ENCODE measurements at regions not wholly inside any gene's neighbourhood (a gene's known extent, or its start where the extent isn't known, plus 50 kb on each side); places are given as distances from the start of the nearest gene placed in this dataset.
A peak's percentile ranks its signal among the peaks of the same experiment; 100 is the strongest.

DNA sequence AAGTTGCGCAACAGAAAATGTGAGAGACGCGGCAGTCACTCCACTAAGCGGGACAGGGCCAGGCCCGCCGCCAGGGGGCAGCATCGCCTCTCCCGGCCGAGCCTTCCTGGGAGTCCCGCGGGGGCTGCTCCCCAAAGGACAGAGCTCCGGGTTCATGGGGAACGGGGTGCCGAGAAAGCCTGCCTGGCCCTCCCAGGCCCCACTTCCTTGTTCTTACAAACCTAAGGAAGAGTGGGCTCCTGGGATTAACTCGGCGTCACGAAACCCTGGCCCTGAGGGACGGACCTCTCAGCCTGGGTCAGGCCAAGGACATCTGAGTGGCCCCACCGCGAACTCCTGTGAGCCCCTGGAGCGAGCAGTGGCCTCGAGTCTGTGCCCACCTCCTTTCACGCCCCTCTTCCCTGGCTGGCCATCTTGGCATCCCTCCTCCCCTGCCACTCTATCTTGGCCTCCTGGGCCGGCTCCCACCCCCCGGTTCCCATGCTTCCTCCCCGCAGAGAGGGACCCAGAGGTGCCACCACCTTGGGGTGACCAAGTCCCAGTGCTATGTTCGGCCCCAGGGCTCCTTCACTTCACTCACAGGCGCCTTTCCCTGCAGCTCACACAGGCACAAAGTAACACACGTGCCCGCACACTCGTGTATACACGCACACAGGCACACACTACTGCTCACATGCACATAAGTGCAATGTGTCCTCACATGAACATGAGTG is 99.9 kb upstream of the FGF3 start:
- DNase-seq: peak; percentile 60

DNA sequence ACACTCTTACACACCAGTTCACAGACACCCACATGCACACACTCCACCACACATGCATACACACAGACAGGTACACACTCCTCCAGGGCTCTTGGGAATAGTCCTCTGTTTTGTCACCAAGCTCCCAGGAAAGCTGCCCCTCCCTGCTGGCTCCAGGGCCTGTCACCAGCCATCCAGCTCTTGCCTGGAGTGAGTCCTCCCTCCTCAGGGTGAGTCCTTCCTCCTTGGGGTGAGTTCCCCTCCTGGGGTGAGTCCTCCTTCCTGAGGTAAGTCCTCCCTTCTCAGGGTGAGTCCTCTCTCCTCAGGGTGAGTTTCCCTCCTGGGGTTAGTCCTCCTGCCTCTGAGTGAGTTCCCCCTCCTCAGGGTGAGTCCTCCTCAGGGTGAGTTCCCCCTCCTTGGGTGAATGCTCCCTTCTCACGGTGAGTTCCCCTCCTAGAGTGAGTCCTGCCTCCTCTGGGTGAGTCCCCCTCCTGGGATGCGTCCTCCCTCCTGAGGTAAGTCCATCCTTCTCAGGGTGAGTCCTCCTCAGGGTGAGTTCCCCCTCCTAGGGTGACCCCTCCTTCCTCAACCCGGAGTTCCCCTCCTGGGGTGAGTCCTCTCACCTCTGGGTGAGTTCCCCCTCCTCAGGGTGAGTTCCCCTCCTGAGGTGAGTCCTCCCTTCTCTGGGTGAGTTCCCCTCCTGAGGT is 100.6 kb upstream of the FGF3 start:
- no peak for DNase-seq

DNA sequence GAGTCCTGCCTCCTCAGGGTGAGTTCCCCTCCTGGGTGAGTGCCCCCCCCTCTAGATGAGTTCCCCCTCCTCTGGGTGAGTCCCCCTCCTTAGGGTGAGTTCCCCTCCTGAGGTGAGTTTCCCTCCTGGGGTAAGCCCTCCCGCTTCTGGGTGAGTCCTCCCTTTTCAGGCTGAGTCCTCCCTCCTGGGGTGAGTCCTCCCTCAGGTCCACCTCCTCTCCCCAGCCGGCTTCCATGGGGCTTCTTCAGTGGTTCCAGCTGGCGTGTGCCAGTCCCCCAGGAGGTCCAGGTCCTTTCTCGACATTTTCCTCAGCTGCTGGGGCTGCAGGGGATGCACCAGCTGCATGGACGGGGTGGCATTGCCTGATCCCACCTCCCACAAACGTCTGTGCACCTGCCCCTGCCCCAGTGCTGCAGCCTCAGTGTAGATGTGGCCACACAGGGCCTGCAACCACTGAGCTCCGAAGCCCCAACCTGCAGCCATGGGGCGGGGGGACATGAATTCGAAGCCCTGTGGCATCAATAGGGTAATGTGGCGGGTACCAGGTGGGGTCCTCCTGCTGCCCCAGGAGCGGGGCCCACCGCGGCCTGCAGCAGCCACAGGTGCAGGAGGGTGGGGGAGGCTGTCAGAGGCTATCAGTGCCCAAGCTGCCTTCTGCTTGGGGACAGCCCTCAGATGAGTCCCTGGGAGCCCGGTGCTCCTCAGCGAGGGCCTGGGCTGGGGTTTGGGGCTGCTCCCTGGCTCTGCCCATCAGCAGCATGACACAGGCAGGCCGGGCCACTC is 101.3 kb upstream of the FGF3 start:
- no peak for DNase-seq

DNA sequence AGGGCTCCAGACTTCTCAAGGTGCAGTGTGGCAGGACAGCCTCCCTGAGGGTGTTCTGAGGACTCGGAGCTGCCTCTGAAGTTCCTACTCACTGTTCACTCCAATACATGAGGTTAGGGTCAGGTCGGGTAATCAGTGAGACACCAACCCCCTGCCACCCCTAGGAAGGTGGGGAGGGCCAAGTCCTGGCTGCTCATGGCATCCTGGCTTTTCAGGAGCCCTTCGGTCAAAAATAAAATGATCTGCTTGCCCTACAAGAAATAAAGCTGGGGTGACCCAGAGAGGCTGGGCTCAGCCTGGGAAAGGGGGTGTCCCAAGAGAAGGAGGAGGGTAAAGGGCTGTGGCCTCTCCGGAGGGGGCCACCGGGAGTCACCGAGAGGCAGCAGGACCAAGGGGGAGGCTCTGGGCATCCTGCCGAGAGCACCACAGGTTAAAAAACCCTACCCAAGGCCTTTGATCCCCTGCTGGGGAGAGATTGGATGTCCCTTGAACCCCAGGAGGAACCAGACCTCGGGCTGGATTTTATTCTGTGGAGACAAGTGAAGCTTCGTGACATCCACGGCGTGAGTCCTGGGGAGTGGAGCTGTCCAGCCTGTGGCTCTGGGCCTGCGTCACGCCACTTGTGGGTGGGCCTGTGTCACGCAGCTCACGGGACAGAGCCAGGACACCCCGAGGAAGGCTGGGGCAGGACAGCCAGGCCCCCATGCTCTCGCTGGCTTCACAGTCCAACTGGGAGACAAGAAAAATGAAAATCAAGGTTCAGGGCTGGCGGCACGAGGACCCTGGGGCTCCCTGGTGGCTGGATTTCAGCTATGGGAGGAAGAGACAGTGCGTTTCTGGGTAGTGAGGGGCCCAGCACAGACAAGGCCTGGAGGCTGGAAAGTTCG is 102.2 kb upstream of the FGF3 start:
- no peak for DNase-seq

DNA sequence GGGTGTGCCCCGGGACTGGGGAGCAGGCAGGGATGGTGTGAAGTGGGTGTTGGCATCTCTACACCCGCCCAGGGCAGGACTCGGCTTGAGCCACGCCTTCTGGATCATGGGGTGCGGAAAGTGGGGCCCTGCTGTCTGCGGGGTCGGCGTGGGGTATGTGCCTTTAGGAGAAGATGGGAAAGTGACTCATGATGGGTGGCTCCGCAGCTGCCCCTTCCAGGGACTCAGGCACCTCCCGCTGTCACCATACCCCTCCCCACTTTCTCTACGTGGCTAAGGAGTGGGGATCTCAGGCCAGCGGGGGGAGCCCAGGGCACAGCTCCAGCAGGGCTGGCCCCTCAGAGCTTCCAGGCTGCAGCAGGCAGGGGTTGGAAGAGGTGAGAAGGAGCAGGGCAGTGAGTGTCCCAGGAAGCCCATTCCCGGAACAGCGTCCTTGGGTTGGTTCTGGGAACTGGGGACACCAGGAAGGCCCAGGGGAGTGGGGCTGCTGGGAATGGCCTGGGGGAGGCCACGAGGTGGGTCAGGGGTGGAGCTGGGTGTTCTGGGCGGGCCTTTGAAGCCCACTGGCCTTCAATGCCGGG is 102.9 kb upstream of the FGF3 start:
- DNase-seq: no peak

DNA sequence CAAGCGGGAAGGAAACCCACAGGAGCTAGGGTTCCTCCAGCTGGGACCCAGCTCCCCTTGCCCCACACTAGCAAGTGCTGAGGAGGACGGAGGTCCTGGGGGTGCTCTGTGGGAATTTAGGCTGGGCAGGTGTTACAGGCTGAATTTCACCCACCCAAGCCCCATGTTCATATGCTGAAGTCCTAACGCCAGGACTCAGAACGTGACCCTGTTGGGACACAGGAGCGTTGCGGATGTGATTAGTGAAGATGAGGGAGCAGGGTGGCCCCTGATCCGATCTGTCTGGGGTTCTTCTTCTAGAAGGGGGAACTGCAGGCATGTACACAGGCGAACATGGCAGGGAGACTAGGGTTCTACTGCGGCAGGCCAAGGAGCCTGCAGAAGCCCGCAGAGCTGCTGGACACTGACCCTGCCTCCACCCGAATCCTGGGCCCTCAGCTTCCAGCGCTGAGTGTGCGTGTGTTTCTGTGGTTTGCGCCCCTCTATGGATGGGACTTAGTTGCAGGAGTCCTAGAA is 103.4 kb upstream of the FGF3 start:
- no peak for DNase-seq

DNA sequence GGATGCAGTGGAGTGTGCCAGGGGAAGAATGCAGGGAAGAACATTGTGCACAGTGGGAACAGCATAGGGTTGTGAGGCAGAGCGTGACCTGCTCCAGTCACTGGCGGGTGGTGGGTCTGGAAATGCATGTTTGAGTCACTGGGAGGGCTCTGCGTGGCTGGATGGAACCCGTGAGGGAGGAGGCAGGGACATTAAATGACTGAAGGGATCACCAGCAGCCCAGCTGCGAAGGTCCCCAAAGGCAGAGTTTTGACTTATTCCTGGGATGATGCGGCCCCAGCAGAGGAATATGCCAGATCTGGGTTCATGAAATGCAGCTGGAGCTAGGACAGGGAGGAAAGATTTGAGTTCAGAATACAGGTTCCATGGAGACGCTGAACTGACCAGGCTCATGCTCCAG is 104.0 kb upstream of the FGF3 start:
- no peak for DNase-seq

DNA sequence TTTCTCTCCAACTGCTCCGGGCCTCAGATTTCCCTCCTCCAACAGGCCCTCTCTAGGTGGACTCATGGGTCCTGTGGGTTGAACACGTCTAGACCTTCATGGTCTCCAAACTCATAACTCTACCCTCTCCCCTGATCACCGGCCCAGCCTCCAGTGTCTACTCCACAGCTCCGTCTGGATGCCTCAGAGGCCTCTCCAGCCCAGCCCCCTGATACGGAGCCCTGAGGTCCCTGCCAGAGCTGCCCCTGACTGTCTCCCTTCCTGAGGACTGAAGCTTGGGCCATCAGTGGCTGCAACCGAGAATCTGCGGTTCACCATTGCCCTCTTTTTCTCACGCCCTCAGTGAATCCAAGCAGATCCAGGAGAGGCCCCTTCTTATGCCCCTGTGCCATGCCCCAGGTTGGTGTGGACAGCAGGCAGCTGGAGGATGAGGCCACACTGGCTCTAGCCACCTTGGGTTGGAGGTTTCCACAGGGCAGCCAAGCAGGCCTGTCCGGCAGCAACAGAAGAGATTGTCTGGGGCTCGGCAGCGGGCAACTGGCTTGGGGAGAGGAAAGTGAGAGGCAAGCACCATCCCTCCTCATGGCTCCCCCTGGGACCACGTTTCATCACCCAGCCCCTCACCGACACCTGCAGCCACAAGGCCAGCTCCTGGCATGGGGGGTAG is 104.6 kb upstream of the FGF3 start:
- no peak for DNase-seq

DNA sequence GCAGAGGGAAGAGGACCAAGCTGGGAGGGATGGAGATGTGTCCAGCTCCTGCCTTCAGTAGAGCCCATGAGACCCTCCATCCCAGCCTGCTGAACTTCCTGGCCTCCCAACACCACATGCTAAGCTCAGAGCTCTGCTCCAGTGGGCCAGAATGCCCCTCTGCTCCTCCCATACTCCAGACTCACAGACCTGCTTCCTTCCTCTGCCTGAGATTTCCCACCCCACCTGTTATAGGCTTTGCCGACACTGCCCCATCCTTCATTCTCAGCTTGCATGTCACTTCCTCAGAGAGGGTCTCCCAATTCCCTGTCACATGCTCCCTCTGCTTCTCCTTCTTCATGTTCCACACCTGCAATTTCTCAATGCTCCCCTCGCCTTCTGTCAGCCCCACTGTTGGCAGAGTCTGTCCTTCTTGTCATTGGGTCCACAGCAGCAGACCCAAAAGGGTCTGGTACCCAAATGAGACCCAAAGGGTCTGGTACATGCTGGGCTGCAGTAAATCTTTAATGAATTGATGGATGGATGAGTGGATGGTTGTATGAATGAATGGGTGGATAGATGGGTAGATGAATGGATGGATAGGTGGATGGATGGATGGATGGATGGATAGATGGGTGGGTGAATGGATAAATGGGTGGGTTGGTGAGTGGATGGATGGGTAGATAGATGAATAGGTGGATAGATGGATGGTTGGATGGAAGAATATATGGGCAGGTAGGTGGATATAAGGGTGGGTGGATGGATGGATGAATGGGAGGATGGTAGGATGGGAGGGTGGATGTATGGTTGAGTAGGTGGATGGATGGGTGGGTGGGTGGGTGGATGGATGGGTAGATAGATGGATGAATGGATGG is 105.3 kb upstream of the FGF3 start:
- no peak for DNase-seq

DNA sequence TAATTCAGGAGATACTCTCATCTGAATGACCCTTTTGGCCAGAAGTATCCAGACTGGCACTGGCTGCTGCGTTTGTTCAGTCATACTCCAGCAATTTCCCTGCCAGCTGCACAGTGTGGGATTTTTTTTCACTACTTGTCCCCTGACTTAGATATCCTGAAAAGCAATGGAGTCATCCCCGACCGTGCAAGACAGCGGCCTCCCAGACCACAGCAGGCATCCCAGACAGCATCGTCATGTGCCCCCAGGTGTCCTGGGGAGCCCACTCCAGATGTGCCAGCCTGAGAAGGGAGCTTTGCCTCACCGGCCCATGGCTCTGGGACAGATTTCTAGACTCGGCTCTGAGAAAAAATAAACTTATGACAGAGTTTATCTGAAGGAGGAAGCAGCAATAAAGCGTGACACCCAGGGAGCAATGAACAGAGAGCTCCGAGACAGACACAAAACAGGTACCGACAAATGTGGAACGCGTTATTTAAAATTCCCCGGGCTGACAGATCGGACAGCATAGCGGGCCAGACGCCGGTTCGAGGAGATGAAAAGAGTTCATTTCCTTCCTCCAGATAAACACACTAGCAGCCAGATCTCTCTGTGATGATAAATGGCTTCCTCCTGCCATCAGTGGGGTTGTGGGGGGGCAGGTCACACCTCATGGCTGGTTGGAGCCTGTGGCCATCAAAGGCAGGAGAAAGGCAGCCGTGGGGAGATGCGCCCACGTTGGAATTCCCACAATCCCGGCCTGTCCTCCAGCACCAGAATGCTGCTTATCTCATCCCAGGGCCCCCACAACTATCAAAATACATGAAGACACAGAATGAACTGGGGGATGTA is 106.4 kb upstream of the FGF3 start:
- DNase-seq: no peak

DNA sequence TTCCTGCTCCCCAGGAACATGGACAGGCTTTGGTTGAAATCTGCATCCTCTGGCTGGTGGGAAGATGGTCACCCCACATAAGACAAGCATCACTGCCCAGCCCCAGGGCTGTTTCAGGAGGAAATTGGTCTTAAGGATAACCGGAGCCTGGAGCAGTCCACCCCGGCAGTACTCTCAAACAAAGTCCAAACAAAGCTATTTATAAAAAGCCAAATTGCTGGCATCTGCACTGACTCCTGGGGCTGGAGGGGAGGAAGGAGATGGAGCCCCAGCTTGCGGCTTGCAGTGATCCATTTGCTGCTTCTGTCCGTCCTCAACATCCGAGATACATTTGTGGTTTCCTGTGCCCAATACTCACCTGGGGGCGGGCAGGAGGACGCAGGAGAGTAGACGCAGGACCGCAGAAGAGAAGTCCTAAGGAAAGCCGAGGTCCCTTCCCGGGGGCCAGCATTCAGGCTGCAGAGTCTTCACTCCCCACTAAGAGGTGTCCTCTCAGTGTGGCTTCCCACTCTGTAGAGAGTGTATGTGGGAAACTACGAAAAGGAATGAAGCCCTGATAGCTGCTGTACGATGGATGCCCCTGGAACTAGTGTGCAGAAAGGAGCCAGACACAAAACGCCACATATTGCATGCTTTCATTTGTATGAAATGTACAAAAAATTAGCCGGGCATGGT is 107.3 kb upstream of the FGF3 start:
- DNase-seq: no peak

DNA sequence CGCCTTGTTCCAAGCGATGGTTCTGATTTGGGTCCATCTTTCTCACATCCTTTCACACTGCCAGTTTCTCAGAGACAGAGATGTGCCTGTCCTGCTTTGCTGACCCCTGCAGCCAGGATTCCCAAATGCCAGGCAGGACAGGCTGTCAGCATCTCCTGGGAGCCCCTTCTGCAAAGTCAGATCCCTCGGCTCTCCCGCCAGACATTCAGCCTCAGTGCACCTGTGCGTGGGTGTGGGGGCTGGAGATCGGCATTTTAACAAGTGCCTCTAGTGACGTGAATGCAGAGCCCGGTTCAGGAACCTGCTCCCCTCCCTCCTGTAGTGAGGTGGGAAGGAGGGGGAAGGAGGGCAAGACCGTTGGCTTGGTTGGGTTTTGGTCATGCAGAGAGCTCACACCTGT is 108.9 kb upstream of the FGF3 start:
- DNase-seq: no peak

DNA sequence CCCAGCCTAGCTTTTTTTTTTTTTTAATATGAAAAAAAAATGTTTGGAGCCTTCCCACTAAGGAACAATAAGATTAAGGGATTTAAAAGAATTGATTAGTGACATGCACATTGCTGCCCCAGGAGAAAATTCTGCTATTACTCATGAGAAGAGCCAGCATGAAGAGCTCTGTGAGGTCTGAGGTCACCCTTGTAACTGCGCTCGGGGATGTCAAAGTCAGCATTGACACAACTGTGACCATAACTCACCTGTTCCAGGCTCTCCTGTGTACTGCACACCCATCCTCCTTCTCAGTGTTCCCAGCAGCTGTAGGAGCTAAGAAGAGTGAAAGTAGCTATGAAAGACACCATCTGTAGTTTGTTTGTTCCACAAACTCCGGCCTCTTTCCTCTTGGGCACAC is 109.8 kb upstream of the FGF3 start:
- no peak for DNase-seq

DNA sequence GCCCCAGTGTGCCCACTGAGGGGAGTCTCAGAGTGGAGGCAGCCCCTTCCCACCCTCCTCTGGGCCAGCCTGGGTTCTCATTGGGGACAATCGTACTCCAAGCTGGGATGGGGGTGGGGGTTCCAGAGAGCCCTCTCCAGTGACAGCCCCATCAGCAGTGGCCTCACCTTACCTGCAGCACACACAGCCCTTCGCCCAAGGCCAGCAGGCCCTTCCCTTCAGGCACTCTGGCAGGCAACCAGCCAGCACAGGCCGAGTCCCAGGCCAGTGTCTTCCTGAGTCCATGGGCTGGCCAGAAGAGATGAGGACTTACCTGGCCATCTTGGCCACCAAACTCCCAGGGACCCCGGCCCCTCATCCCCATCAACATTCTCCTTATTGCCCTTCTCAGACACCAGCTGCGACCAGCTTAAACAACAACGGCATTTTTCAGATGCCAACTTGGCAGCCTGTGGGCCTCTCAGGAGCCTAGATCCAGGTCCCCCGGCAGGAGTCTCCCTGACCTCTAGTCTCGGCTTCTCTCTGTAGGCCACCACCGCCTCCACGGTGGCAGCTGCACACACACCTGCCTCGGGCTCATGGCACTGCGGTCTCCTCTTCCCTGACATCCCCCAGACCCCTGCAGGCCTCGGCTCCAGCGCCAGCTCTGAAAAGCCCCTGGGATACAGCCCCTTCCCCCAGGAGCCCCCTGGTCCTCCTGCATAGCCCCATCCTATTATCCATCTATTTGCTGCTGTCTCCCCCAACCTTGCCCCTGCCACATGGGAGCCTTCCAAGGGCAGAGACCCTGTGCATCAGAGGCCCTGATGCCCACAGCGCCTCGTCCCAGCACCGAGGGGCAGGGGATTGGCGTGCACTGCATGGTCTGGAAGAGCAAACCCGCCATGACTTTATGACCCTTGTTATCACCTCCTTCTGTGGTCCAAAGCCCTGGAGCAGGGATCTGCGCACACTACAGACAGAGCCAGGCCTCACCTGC is 111.2 kb upstream of the FGF3 start:
- DNase-seq: no peak

DNA sequence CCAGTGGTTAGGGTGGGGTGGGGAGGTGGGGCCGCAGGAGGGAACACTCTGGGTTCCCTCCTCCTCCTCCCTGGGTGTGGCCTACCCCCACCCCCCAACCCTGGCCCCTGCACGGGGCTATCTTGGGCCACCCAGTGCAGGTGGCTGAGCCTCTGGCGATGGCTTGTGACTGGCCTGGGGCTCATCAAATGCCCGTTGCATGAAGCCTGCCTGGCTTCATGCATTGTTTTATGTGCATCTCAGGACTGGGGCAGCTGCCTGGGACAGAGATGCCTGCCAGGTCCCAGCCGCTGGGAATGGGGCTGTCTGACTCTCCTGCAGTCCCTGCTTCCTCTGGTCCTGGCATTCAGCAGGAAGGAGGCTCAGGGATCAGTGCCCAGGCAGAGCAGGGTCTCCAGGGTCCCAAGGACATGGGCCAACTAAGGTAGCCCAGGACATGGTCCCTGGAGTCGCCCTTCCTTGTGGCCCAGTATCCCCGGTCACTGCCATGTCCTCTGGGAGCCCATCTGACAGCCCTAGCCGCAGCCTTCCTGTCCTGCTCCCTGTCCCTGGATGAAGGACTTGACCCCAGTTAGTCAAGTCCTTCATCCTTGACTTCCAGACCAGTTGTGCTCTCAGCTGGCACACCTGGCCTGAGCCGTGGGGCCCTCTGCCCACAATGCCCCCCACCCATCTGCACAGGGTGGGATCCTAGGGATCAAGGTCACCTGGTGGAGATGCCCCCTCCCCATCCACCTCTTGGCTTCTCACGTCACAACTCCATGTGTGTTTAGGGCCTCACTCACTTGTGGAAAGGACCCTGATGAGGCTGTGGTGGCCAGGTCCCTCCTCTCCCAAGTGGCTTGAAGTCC is 112.1 kb upstream of the FGF3 start:
- no peak for DNase-seq

DNA sequence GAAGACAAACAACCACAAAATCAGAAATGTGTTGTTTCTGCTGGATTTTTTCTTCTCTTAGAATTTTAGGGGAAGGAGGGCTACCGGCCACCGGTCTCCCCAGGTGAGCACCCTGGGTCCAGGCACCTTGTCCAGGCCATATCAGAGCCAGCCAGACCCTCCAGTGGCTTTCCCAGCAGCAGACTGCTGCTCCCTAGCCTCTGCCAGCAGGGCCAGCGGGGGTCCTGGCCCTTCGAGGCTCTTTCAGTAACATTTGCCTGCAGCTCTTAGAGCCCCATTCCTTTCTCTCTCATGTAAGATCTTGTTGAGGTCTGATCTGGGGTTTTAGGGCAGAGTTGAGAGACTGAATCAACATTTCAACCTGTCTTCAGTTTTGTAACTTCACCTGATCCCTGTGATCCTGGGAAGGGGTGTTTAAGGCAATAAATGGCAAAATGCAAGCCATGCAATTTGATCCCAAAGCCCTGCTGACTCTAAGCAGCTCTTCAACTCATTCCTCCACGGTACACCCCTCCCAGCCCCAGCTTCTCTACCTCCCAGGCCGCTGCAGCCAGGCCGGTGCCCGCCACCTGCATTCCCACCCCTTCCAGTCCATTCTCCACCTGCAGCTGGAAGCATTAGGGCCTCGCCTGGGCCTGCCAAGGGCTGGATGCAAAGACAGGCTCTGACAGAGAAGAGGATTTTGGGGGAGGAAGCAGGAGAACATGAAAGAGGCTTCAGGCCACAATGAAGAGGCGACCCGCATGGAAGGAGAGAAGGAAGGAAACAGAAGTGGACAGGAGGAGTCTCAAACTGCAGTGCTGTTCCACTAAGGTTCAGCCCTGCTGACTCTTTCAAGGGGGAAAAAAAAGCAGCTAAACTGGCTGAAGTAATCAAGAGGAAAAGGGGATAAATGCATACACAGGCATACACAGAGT is 113.0 kb upstream of the FGF3 start:
- no peak for DNase-seq

All from NCI-H1105 (cell line).